HG02798 (cell line): ENCODE measurements at regions not wholly inside any gene's neighbourhood (a gene's known extent, or its start where the extent isn't known, plus 50 kb on each side); places are given as distances from the start of the nearest gene placed in this dataset.
"Not testable (repeated sequence)": the region's sequence is repeated elsewhere in the genome, so short reads cannot be mapped to it uniquely, and the experiment has no call there.

Source experiments
- ATAC-seq: cut with Tn5 transposase; IDR thresholded peaks from one replicate; pipeline ENCODE4 v1.9.1; 2021; ENCODE audit warnings: mild to moderate bottlenecking; ENCODE audit not compliant: unreplicated experiment, poor library complexity

GRCh38 chr2:84224121-84224520, 235.0 kb downstream of the SUCLG1 start:
- no peak for ATAC-seq

- no peak for ATAC-seq
Observed at GRCh38 chr2:84223191-84223590, 235.9 kb downstream of the SUCLG1 start.

GRCh38 chr2:84221102-84221501, 238.0 kb downstream of the SUCLG1 start:
- ATAC-seq = not testable (repeated sequence)

GRCh38 chr2:84217456-84217855, 241.6 kb downstream of the SUCLG1 start:
- no peak for ATAC-seq

- ATAC-seq = no peak
Observed at GRCh38 chr2:84214455-84214854, 244.6 kb downstream of the SUCLG1 start.

GRCh38 chr2:84212611-84213314, 246.3 kb downstream of the SUCLG1 start:
- ATAC-seq = peak; percentile 80

- ATAC-seq = no peak
Observed at GRCh38 chr2:84209941-84210340, 249.1 kb downstream of the SUCLG1 start.

- no peak for ATAC-seq
Observed at GRCh38 chr2:84204995-84205394, 254.1 kb downstream of the SUCLG1 start.

- ATAC-seq = no peak
Observed at GRCh38 chr2:84202166-84202565, 256.9 kb downstream of the SUCLG1 start.

- no peak for ATAC-seq
Observed at GRCh38 chr2:84201158-84201557, 257.9 kb downstream of the SUCLG1 start.

GRCh38 chr2:84197901-84198300, 261.2 kb downstream of the SUCLG1 start:
- ATAC-seq = no peak

- no peak for ATAC-seq
Observed at GRCh38 chr2:84194949-84195644, 264.0 kb downstream of the SUCLG1 start.

GRCh38 chr2:84194181-84194580, 264.9 kb downstream of the SUCLG1 start:
- ATAC-seq = no peak

GRCh38 chr2:84187258-84187657, 271.8 kb downstream of the SUCLG1 start:
- ATAC-seq = no peak

- no peak for ATAC-seq
Observed at GRCh38 chr2:84181927-84182326, 277.2 kb downstream of the SUCLG1 start.

- ATAC-seq = no peak
Observed at GRCh38 chr2:84177733-84178132, 281.3 kb downstream of the SUCLG1 start.

GRCh38 chr2:84175970-84176369, 283.1 kb downstream of the SUCLG1 start:
- no peak for ATAC-seq

- ATAC-seq = no peak
Observed at GRCh38 chr2:84175340-84175739, 283.7 kb downstream of the SUCLG1 start.

- no peak for ATAC-seq
Observed at GRCh38 chr2:84173041-84173440, 286.0 kb downstream of the SUCLG1 start.

- ATAC-seq = no peak
Observed at GRCh38 chr2:84170979-84171378, 288.1 kb downstream of the SUCLG1 start.

- no peak for ATAC-seq
Observed at GRCh38 chr2:84169871-84170270, 289.2 kb downstream of the SUCLG1 start.

- not testable (repeated sequence) for ATAC-seq
Observed at GRCh38 chr2:84168552-84168951, 290.5 kb downstream of the SUCLG1 start.
